ENCODE measurements at regions not wholly inside any gene's neighbourhood (a gene's known extent, or its start where the extent isn't known, plus 50 kb on each side); places are given as distances from the start of the nearest gene placed in this dataset.
A peak's percentile ranks its signal among the peaks of the same experiment; 100 is the strongest.

GRCh38 chr18:34976899-34977837 lies 64.0 kb upstream of the MAPRE2 start:
- TF ChIP-seq, protein P1, sequence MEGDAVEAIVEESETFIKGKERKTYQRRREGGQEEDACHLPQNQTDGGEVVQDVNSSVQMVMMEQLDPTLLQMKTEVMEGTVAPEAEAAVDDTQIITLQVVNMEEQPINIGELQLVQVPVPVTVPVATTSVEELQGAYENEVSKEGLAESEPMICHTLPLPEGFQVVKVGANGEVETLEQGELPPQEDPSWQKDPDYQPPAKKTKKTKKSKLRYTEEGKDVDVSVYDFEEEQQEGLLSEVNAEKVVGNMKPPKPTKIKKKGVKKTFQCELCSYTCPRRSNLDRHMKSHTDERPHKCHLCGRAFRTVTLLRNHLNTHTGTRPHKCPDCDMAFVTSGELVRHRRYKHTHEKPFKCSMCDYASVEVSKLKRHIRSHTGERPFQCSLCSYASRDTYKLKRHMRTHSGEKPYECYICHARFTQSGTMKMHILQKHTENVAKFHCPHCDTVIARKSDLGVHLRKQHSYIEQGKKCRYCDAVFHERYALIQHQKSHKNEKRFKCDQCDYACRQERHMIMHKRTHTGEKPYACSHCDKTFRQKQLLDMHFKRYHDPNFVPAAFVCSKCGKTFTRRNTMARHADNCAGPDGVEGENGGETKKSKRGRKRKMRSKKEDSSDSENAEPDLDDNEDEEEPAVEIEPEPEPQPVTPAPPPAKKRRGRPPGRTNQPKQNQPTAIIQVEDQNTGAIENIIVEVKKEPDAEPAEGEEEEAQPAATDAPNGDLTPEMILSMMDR (IDR thresholded peaks at IDR 0.05; ENCODE audit: low read depth, low read length) = no peak
- in situ Hi-C loops (cut with HindIII; ENCODE audit: low sequenced_read_pairs) = no loop called here
- no peak for DNase-seq (ENCODE audit: low read depth, low spot score)

GRCh38 chr18:34977838-34978532 lies 63.2 kb upstream of the MAPRE2 start:
- TF ChIP-seq, protein P1 (IDR thresholded peaks at IDR 0.05; ENCODE audit: low read depth, low read length) = no peak
- no peak for DNase-seq (ENCODE audit: low read depth, low spot score)
- in situ Hi-C loops (cut with HindIII; ENCODE audit: low sequenced_read_pairs) = no loop called here
- peak overlapping the region; percentile 65 for H3K4me3 ChIP-seq (ENCODE audit: low read depth, low read length)

More at GRCh38 chr18:34976899-34977837, 64.0 kb upstream of the MAPRE2 start:
- H3K4me3 ChIP-seq (ENCODE audit: low read depth, low read length) = peak overlapping the region; percentile 65

DNA sequence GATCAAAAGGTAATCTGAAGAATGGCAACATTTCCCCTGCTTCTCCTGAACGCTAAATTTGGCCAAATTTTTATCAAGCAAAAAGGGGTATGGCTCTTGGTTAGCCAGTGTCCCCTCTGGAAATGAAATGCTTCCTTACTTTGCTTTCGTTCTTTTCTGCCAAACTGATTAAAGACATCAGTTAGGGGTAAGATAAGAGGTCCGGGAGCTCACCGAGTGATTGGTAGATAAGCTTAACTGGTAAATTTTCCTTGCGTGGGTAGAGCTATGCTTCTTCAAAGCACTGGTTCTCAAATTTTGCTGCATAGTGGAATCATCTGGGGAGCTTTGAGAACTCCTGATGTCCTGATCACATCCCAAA lies 62.7 kb upstream of the MAPRE2 start:
- in situ Hi-C loops (cut with HindIII; ENCODE audit: low sequenced_read_pairs) = no loop called here

GRCh38 chr18:34978953-34979608 lies 62.1 kb upstream of the MAPRE2 start:
- TF ChIP-seq, protein P1 (IDR thresholded peaks at IDR 0.05; ENCODE audit: low read depth, low read length) = no peak
- peak; percentile 96 for DNase-seq (ENCODE audit: low read depth, low spot score)
- peak overlapping the region; percentile 65 for H3K4me3 ChIP-seq (ENCODE audit: low read depth, low read length)
- in situ Hi-C loops (cut with HindIII; ENCODE audit: low sequenced_read_pairs) = no loop called here

More for the DNA sequence above, 62.7 kb upstream of the MAPRE2 start:
- no peak for DNase-seq (ENCODE audit: low read depth, low spot score)
- H3K4me3 ChIP-seq (ENCODE audit: low read depth, low read length) = peak overlapping the region; percentile 65
- TF ChIP-seq, protein P1 (IDR thresholded peaks at IDR 0.05; ENCODE audit: low read depth, low read length) = no peak

DNA sequence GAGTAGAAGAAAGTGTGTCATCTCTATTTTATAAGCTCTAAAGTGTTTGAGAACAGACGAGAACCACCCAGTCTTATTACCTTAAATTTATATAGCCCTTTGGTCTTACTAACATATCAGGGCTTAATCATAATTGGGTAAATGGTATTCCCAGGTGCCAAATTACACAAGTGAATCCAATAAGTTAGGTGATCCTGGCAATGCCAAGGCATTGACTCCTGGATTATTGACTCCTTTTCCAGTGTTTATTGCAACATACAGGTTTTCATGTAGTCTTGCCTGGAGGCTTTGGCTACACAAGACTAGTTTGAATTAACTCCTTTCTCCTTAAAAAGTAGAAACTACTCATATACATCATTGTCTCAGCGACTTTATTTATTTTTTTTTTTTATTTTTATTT lies 59.7 kb upstream of the MAPRE2 start:
- in situ Hi-C loops (cut with HindIII; ENCODE audit: low sequenced_read_pairs) = no loop called here
- TF ChIP-seq, protein P1 (IDR thresholded peaks at IDR 0.05; ENCODE audit: low read depth, low read length) = no peak
- no peak overlapping the region for H3K4me3 ChIP-seq (ENCODE audit: low read depth, low read length)
- no peak for DNase-seq (ENCODE audit: low read depth, low spot score)

GRCh38 chr18:34985963-34986362 lies 55.2 kb upstream of the MAPRE2 start:
- TF ChIP-seq, protein P1 (IDR thresholded peaks at IDR 0.05; ENCODE audit: low read depth, low read length) = no peak
- in situ Hi-C loops (cut with HindIII; ENCODE audit: low sequenced_read_pairs) = no loop called here
- DNase-seq (ENCODE audit: low read depth, low spot score) = no peak
- no peak overlapping the region for H3K4me3 ChIP-seq (ENCODE audit: low read depth, low read length)

Measured in astrocyte of the spinal cord (primary cell).